ENCODE measurements at regions not wholly inside any gene's neighbourhood (a gene's known extent, or its start where the extent isn't known, plus 50 kb on each side); places are given as distances from the start of the nearest gene placed in this dataset.

- peaks cover 0 to 11% of the 10 kb centered on the region in 2 donors for H3K4me1 ChIP-seq
- no peaks in the 10 kb centered on the region for H3K36me3 ChIP-seq
- TF ChIP-seq CTCF (IDR thresholded peaks at IDR 0.05) = no peak
- TF ChIP-seq POLR2A (IDR thresholded peaks at IDR 0.05) = no peak
- no peaks in the 10 kb centered on the region for H3K9me3 ChIP-seq
- H3K27me3 ChIP-seq = no peaks in the 10 kb centered on the region
- H3K27ac ChIP-seq = peak overlapping the region in 1 of 2 donors; percentile 39
- DNase-seq = no peak
- no peak overlapping the region for H3K4me3 ChIP-seq
- intact Hi-C loops (cut with DNase I; ENCODE audit: low total_unique reads) = no loop called here
Observed at GRCh38 chr20:10855778-10856177, 182.0 kb upstream of the JAG1 start.

DNA sequence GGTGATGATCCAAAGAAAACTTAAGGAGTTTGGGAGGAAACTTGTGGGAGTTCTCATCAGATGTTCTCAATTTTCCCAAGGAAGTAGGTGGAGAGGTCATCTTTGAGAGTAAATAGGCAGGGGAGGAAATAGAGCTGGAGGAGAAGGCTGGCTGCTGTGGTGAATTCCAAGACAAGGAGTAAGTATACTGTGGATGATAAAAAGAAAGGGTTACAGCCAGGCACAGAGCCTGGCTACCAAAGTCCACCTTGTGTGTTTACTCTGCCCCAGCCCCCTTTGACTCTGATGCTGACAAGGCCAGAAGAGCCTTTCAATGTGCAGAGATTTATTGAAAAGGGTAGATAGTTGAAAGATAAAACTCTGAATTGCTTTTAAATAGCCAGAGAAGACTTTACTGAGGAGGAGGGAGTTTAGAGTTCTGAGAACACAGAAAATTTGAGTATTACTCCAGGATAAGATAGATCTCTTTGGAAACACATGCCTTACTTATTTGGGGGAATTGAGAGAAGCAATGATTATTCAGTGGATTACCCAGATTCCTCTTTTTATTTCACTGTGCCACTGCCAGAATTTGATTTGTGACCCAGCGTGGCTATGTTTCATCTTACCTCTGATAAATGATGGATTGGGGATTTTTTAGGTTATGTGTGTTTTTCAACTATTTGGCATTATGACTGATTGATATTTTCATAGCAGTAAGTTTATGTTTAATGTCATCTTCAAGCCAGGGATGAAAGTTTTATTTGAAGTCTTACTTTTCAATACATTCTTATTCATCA is 182.6 kb upstream of the JAG1 start:
- Histone ChIP-seq H3K36me3 (no peaks in the 10 kb centered on the region), H3K4me3 (no peak overlapping the region), H3K27me3 (no peaks in the 10 kb centered on the region), H3K4me1 (peaks cover 0 to 11% of the 10 kb centered on the region in 2 donors), H3K27ac (peak overlapping the region in 1 of 2 donors; percentile 39), H3K9me3 (no peaks in the 10 kb centered on the region)
- TF ChIP-seq POLR2A (IDR thresholded peaks at IDR 0.05) = no peak
- intact Hi-C loops (cut with DNase I; ENCODE audit: low total_unique reads) = no loop called here
- DNase-seq = no peak

- intact Hi-C loops (cut with DNase I; ENCODE audit: low total_unique reads) = no loop called here
- H3K4me1 ChIP-seq = peaks cover 0 to 11% of the 10 kb centered on the region in 2 donors
- H3K4me3 ChIP-seq = no peak overlapping the region
- H3K9me3 ChIP-seq = no peaks in the 10 kb centered on the region
- no peak for TF ChIP-seq POLR2A (IDR thresholded peaks at IDR 0.05)
- TF ChIP-seq CTCF (IDR thresholded peaks at IDR 0.05) = no peak
- H3K36me3 ChIP-seq = no peaks in the 10 kb centered on the region
- no peaks in the 10 kb centered on the region for H3K27me3 ChIP-seq
- DNase-seq = peak; percentile 21 to 36
- peak overlapping the region; percentile 36 to 39 for H3K27ac ChIP-seq
Observed at GRCh38 chr20:10857352-10858070, 183.7 kb upstream of the JAG1 start.

DNA sequence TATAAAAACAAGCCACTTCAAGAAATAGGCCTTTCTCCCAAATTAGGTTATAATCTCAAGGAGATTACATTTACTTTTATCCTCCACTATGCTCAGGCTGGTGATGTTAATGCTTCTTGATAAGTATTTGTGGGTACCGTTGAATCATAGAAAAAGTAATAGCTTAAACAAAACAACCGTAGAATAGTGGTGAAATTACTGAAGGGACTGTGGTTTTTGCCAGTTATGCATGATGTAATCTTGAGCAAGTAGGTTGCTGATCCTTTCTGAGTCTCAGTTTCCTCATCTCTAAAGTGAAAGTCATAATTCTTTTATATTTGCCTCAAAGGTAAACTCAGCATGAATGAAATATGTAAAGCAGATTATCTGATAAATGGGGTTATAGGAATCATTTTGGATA is 187.3 kb upstream of the JAG1 start:
- intact Hi-C loops (cut with DNase I; ENCODE audit: low total_unique reads) = no loop called here
- H3K27ac ChIP-seq = no peak overlapping the region
- H3K9me3 ChIP-seq = no peaks in the 10 kb centered on the region
- no peaks in the 10 kb centered on the region for H3K27me3 ChIP-seq
- H3K4me3 ChIP-seq = no peak overlapping the region
- DNase-seq = no peak
- H3K4me1 ChIP-seq = peaks cover 0 to 11% of the 10 kb centered on the region in 2 donors
- H3K36me3 ChIP-seq = no peaks in the 10 kb centered on the region
- TF ChIP-seq CTCF (IDR thresholded peaks at IDR 0.05) = no peak
- TF ChIP-seq POLR2A (IDR thresholded peaks at IDR 0.05) = no peak

- Histone ChIP-seq H3K9me3 (no peaks in the 10 kb centered on the region), H3K4me1 (peaks cover 0 to 10% of the 10 kb centered on the region in 2 donors), H3K36me3 (no peaks in the 10 kb centered on the region), H3K4me3 (no peak overlapping the region), H3K27me3 (no peaks in the 10 kb centered on the region), H3K27ac (no peak overlapping the region)
- intact Hi-C loops (cut with DNase I; ENCODE audit: low total_unique reads) = no loop called here
- TF ChIP-seq CTCF (IDR thresholded peaks at IDR 0.05) (no peak), POLR2A (IDR thresholded peaks at IDR 0.05) (no peak)
- DNase-seq = no peak
Observed at GRCh38 chr20:10861619-10862018, 187.8 kb upstream of the JAG1 start.

Measured in uterus (tissue), 3 donors.